ENCODE measurements at regions not wholly inside any gene's neighbourhood (a gene's known extent, or its start where the extent isn't known, plus 50 kb on each side); places are given as distances from the start of the nearest gene placed in this dataset.

GRCh38 chr1:116854403-116854690 is 55.4 kb upstream of the PTGFRN start:
- DNase-seq (ENCODE audit: low read depth in 1 of 2, low spot score in 1 of 2): no peak
- in situ Hi-C loops (cut with HindIII; ENCODE audit: low pct_unique_long_range_greater_than_20kb, low sequenced_read_pairs): no loop called here
- no peak for TF ChIP-seq JUND (IDR thresholded peaks at IDR 0.05; ENCODE audit: low read depth)

DNA sequence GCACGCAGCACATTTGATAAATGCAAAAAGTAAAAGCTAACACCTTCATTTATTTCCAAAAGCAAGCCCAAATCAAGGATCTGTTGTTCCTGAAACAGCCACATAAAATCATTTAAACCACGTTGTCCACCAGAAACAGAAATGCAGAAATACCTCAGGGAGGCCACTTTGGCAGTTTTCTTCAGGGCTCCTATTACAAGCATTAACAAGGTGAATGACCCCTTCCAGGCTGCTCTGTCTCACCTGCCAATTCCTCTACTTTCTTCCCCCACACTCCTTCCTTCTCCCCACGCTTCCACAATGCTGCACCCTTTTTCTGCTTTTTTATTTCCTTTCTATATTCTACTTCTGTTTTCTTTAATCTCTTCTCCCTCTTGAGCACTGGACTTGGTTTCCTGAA is 55.0 kb upstream of the PTGFRN start:
- TF ChIP-seq JUND (IDR thresholded peaks at IDR 0.05; ENCODE audit: low read depth): no peak
- in situ Hi-C loops (cut with HindIII; ENCODE audit: low pct_unique_long_range_greater_than_20kb, low sequenced_read_pairs): no loop called here
- no peak for DNase-seq (ENCODE audit: low read depth in 1 of 2, low spot score in 1 of 2)

GRCh38 chr1:116855191-116855619 is 54.5 kb upstream of the PTGFRN start:
- TF ChIP-seq JUND (IDR thresholded peaks at IDR 0.05; ENCODE audit: low read depth): no peak
- in situ Hi-C loops (cut with HindIII; ENCODE audit: low pct_unique_long_range_greater_than_20kb, low sequenced_read_pairs): no loop called here
- peak in 1 of 2 experiments; percentile 52 for DNase-seq (ENCODE audit: low read depth in 1 of 2, low spot score in 1 of 2)

DNA sequence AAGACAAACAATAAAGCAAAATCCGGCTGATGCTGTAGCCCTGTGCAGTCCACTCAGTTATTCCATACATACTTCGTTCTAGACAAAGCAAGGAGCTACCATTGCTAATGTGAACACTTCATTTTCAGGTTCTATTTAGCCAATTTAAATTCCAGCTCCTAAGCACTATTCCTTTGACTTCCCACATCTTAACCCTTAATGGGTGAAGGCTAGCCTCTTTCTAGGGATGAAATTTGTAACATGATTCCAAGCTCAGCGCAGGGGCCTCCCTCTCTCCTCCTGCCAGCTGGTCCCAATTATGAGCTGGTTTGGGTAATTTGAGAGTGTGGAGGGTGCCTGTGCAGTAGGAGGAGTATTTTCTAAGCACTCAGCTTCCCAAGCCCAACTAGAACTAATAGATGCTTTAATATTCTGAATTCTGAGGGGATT is 53.9 kb upstream of the PTGFRN start:
- no peak for TF ChIP-seq JUND (IDR thresholded peaks at IDR 0.05; ENCODE audit: low read depth)
- in situ Hi-C loops (cut with HindIII; ENCODE audit: low pct_unique_long_range_greater_than_20kb, low sequenced_read_pairs): no loop called here
- DNase-seq (ENCODE audit: low read depth in 1 of 2, low spot score in 1 of 2): no peak

DNA sequence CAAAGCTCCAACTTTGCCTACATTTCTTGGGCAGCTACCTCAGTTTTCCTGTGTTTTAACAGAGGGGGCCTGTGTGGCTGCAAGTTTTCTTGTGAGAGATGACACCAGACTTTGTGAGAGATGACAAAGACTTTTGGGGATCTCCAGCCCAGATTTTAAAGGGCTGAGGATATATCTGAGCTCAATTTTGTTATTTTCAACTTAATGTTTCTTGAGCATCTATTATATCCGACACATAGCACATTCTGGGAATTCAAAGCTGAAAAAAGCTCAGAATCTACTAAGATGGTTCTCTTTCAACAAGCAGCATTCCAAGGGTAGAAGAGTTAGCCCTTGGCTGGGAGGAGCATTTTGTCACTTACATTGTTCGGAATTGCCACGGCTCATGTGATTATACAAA is 53.4 kb upstream of the PTGFRN start:
- in situ Hi-C loops (cut with HindIII; ENCODE audit: low pct_unique_long_range_greater_than_20kb, low sequenced_read_pairs): no loop called here
- no peak for TF ChIP-seq JUND (IDR thresholded peaks at IDR 0.05; ENCODE audit: low read depth)
- no peak for DNase-seq (ENCODE audit: low read depth in 1 of 2, low spot score in 1 of 2)

GRCh38 chr1:116857092-116857491 is 52.6 kb upstream of the PTGFRN start:
- no peak for TF ChIP-seq JUND (IDR thresholded peaks at IDR 0.05; ENCODE audit: low read depth)
- DNase-seq (ENCODE audit: low read depth in 1 of 2, low spot score in 1 of 2): no peak
- in situ Hi-C loops (cut with HindIII; ENCODE audit: low pct_unique_long_range_greater_than_20kb, low sequenced_read_pairs): no loop called here
